Stimulated activated CD4-positive, alpha-beta T cell treated with anti-CD3 and anti-CD28 coated beads, TNF-alpha, amount 100 ng/mL, for 1 hour (primary cell): ENCODE measurements at regions not wholly inside any gene's neighbourhood (a gene's known extent, or its start where the extent isn't known, plus 50 kb on each side); places are given as distances from the start of the nearest gene placed in this dataset.

Experiments
- DNase-seq, 3 donors: peaks; one replicate each; pipeline ENCODE4 v3.0.0-alpha.2; 2020; ENCODE audit warnings: low read depth in 3 of 3, low spot score in 1 of 3

DNA sequence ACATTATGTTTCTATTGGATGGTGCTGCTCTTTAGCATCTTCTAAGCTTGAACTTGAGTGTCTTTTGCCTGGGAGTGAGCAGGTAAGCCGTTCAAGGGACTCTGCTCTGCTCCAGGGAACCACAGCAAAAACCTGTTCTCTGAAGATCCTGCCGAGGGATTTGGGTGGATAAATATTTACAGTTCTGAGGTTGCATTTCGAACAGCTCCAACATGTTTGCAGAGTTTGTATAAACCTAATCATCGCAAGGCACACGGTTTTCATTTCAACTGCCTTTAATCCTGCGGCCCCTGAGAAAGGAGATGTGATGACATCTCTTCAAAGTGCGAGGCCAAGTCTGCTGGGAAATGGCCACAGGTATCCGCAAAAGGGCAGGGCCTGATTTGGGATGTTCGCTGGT is 293.4 kb downstream of the TFAP2C start:
- no peak for DNase-seq

DNA sequence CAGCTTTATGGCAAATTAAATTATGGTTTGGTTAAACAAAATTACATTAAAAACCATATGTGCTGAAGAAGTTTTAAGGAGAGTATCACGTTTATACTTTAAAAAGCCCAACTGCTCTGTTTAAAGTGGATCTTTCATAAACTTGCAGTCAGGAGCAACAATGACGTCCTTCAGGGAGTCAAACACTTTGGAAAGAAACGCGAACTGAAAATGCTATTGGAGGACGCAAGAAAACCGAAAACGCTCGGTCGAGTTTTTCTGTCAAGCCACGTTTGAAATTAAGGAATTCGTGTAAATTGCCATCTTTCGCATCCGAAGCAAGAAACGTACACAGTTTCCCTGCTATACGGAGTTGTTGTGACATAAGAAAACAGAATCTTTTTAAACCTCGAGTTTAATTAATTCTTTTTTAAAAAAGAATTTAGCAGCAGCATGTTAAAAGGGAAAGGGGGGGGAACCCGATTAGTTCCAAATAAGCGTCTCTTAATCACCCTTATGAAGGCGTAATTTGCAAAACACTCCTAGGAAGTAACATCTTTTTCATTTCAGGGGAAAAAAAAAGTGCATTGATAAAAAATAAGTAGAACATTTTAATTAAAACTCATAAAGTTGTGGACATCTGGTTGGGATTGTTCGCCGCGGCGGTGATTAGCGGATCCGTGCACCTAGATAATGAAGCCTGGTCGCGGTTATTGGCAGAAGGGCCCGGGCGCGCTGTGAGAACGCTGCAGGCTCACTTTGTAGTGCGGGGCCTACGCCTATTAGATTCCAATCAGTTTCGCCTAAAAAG is 295.4 kb downstream of the TFAP2C start:
- no peak for DNase-seq

DNA sequence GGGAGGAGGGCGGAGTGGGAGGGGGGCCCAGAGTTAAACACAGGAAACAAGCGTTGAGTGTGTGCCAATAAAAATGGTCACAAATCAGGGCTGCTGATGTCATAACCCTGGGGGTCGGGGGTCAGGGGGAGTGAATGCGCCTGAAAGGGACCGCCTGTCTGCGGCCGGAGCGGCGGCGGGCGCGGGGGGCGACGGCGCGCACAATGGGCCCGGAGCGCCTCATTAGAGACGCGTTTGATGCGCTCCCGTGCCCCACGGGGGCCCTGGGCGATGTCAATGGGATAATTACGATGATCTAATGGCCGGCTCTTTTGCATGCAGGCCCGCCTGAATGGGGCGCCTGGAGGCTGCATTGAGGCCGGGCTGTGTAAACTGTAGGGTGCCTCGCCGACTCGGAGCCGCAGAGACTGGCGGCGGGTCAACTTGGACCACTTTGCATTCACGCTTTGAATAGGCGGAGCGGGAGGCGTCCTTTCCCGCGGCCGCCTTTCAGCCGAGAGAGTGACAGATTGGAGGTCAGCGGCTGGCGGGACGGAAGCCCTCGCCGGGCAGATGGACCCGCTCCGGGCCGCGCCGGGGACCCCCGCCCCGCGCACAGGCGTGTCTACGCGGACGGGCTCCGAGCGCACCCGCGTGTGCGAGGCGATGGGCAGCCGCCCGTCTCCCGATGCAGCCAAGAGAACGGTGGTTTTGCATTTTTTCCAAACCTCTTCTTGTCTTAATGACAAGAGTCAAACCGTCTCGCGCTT is 296.1 kb downstream of the TFAP2C start:
- no peak for DNase-seq

- no peak for DNase-seq
Observed at GRCh38 chr20:56925831-56926170, 296.7 kb downstream of the TFAP2C start.

DNA sequence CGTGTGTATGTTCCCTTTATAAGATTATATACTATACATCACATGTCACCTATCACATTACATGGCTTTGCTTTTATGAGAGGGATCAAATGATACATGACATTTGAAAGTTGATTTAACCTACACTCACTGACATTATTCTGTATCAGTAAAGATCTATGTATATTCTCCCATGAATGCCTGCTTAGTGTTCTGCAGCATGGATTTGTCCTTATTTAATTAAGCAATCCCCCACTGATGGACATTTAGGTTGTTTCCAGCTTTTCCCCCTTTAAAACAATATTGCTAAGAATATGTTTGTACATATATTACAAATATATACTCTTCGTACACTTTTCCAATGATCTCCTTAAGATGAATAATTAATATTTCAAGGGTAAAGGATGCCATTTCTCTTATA is 297.4 kb downstream of the TFAP2C start:
- DNase-seq, result no peak

DNA sequence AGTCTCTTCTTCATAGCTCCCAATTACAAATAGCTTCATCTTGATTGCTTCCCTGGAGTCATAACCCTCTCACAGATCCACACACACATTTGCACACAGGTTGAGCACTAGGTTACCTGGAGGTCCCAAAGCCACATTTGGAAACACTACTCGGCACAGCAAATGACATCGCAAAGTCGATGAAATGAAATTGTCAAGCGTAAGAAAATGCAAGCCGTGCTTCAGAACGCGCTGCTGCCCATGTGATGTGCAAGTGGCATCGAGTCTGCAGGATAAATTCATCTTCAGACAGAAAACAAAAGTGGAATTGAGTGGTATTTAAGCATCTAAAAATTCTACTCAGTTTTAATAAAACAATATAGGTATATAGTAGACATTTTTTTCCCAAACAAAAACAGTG is 298.0 kb downstream of the TFAP2C start:
- DNase-seq, result no peak

GRCh38 chr20:56928007-56928406 is 298.9 kb downstream of the TFAP2C start:
- no peak for DNase-seq

GRCh38 chr20:56929606-56930005 is 300.5 kb downstream of the TFAP2C start:
- no peak for DNase-seq

- DNase-seq, result no peak
Observed at GRCh38 chr20:56930876-56931275, 301.8 kb downstream of the TFAP2C start.

DNA sequence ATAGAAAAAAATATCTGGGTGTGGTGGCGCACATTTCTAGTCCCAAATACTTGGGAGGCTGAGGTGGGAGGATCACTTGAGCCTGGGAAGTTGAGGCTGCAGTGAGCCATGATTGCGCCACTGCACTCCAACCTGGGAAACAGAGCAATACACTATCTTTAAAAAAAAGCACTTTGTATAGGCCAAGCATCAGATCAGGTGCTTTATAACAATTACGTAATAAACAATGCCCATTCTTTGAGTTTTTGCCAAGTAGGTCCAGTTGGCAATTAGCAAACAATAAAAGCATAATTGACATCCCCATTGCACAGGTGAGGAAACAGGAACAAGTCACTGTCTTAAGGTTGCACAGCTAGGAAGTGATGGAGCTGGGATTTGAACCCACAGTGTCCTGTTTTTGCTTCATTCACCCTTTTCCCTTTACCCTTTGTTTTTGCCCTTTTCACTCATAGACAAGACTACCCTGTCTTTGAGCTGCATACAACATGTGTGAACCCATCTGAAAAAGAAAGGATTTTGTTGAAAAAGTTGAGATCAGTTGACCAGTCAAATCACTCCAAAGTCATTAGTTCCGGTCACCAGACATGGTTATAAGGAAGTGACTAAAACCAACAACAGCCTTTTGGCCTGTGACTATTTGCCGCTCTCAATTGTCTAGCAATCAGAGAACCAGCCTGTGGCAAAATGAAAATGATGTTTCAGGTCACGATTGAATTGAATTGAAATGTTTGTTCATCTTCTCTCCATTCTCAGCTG is 303.6 kb downstream of the TFAP2C start:
- DNase-seq, result no peak

- no peak for DNase-seq
Observed at GRCh38 chr20:56933331-56933698, 304.2 kb downstream of the TFAP2C start.

DNA sequence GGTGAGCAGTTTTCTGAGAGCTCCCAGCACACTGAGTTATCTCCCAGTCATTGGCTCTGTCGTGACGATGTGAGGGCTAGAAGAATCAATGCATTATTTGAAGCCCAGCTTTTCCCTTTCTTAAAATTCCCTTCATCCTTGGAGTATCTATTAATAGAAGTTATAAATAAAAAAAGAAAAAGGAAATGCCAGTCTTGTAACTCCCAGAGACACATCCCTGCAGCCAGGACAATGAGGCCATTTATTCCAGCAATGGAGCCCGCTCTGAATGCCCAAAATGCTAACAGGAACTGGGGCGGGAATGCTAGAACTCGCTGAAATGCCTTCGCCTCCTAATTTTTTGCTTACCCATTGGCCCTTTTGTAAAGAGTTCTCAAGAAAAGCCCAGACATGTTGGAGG is 305.8 kb downstream of the TFAP2C start:
- DNase-seq, result no peak

- DNase-seq, result no peak
Observed at GRCh38 chr20:56940466-56940865, 311.4 kb downstream of the TFAP2C start.

DNA sequence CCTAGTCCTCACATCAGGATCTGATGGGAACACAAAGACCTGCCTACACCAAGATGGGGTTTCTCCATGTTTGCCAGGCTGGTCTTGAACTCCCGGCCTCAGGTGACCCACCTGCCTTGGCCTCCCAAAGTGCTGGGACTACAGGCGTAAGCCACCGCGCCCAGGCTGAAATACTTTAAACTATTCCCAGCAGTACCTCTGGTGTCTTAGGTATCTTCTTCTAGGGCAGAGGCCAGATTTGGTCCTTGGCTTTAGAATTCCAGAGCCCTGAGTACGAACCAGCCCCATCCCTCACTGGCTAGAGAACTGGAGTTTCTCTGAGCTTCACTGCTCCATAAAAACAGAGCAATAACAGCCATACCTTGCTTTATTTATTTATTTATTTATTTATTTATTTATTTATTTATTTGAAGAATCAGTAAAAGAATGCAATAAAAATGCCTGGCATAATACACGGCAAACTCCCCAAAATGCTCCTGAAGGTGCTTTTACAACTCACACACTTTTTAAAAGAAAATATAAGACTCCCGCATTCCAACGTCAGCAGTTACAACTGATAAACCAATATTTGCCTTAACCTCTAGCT is 312.1 kb downstream of the TFAP2C start:
- DNase-seq, result no peak

- DNase-seq, result no peak
Observed at GRCh38 chr20:56943946-56944945, 315.1 kb downstream of the TFAP2C start.

- DNase-seq, result no peak
Observed at GRCh38 chr20:56945057-56945456, 316.0 kb downstream of the TFAP2C start.

GRCh38 chr20:56945901-56946300 is 316.8 kb downstream of the TFAP2C start:
- DNase-seq, result no peak

GRCh38 chr20:56949318-56949717 is 317.1 kb downstream of the BMP7 start:
- DNase-seq, result no peak

DNA sequence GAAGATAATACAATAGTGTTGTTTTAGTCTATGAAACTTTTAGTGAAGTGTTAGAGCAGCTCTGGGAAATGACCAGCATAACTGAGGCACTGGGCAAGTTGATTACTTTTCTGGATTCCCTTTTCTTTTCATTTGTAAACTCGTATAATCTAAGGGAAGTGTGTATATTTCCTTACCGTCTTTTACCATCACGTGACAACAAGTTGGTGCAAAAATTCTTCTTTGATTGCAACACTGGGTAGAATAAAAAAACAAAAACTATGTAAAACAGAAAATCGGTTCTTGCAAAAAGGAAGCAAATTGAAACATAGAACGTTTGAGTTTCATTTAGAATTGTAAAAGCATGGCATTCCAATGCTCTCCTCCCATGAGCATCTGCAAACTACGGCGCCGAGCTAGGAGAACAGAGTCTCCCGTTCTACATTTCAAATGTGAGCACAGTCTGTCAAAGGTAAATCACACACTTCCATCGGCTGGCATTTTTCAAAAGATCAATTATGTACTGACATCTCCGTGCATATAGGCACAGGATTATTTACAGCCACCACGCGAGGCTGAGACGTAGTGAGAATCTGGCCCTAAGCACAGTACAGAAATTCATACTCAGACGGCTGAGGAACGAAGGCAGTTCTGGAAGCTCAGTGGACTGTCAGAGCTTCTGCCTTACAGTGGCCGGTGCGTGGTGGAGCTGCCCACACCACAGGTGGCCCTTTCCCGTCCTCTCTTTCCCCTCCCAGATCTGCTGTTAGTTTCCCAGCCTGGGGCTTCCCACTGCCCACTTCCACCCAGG is 314.0 kb downstream of the BMP7 start:
- DNase-seq, result no peak
